ENCODE measurements at regions not wholly inside any gene's neighbourhood (a gene's known extent, or its start where the extent isn't known, plus 50 kb on each side); places are given as distances from the start of the nearest gene placed in this dataset.

GRCh38 chrX:122586831-122587230 lies 597.2 kb upstream of the GRIA3 start:
- 73 to 82% (median 80%) methylated on average over 1 of the region's 1 CpG for WGBS, 3 donors
- Histone ChIP-seq H3K4me1 (ENCODE audit: insufficient read depth) (no peaks in the 10 kb centered on the region), H3K9me3 (no peaks in the 10 kb centered on the region), H3K27me3 (no peaks in the 10 kb centered on the region), H3K27ac (no peak overlapping the region), H3K36me3 (no peaks in the 10 kb centered on the region), H3K4me3 (no peak overlapping the region)
- intact Hi-C loops (cut with DNase I) = no loop called here
- DNase-seq = no peak
- TF ChIP-seq POLR2A (IDR thresholded peaks at IDR 0.05) (no peak), EP300 (IDR thresholded peaks at IDR 0.05) (no peak)
- TF ChIP-seq, protein P1, sequence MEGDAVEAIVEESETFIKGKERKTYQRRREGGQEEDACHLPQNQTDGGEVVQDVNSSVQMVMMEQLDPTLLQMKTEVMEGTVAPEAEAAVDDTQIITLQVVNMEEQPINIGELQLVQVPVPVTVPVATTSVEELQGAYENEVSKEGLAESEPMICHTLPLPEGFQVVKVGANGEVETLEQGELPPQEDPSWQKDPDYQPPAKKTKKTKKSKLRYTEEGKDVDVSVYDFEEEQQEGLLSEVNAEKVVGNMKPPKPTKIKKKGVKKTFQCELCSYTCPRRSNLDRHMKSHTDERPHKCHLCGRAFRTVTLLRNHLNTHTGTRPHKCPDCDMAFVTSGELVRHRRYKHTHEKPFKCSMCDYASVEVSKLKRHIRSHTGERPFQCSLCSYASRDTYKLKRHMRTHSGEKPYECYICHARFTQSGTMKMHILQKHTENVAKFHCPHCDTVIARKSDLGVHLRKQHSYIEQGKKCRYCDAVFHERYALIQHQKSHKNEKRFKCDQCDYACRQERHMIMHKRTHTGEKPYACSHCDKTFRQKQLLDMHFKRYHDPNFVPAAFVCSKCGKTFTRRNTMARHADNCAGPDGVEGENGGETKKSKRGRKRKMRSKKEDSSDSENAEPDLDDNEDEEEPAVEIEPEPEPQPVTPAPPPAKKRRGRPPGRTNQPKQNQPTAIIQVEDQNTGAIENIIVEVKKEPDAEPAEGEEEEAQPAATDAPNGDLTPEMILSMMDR (IDR thresholded peaks at IDR 0.05) = no peak

DNA sequence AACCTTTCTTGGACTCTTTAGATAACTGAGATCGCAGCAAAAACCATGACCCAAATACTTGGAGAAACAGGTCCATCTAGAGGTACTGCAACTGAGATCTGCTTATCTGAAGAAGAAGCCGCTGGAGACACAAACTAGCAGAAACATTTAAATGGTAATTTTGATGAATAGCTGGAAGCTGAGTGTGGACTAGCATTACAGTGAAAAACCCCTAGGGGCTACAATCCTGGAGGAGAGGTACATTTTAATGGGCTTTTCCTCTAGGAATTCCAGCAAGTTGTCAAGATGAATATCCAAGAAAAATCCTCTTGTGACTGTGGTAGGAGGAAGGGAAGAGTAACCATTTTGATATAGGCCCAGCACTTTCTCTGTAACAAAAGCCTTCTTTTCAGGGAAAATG lies 592.5 kb upstream of the GRIA3 start:
- no peak overlapping the region for H3K4me3 ChIP-seq
- TF ChIP-seq EP300 (IDR thresholded peaks at IDR 0.05) = no peak
- TF ChIP-seq, protein P1 (IDR thresholded peaks at IDR 0.05) = no peak
- no peak for TF ChIP-seq POLR2A (IDR thresholded peaks at IDR 0.05)
- 38 to 48% (median 48%) methylated on average over 2 of the region's 2 CpGs for WGBS, 3 donors
- intact Hi-C loops (cut with DNase I) = no loop called here
- H3K36me3 ChIP-seq = no peaks in the 10 kb centered on the region
- no peaks in the 10 kb centered on the region for H3K9me3 ChIP-seq
- no peaks in the 10 kb centered on the region for H3K4me1 ChIP-seq (ENCODE audit: insufficient read depth)
- no peaks in the 10 kb centered on the region for H3K27me3 ChIP-seq
- H3K27ac ChIP-seq = no peak overlapping the region
- DNase-seq = no peak

- H3K36me3 ChIP-seq = no peaks in the 10 kb centered on the region
- H3K4me1 ChIP-seq (ENCODE audit: insufficient read depth) = no peaks in the 10 kb centered on the region
- DNase-seq = no peak
- TF ChIP-seq, protein P1 (IDR thresholded peaks at IDR 0.05) = no peak
- TF ChIP-seq POLR2A (IDR thresholded peaks at IDR 0.05) = no peak
- no peak for TF ChIP-seq EP300 (IDR thresholded peaks at IDR 0.05)
- no peaks in the 10 kb centered on the region for H3K9me3 ChIP-seq
- no peaks in the 10 kb centered on the region for H3K27me3 ChIP-seq
- H3K4me3 ChIP-seq = no peak overlapping the region
- intact Hi-C loops (cut with DNase I) = no loop called here
- no peak overlapping the region for H3K27ac ChIP-seq
Measured at GRCh38 chrX:122596998-122597397, 587.1 kb upstream of the GRIA3 start.

- 74 to 83% (median 75%) methylated on average over 1 of the region's 1 CpG for WGBS, 3 donors
Measured at GRCh38 chrX:122622795-122623194, 561.3 kb upstream of the GRIA3 start.

More at GRCh38 chrX:122622795-122623194, 561.3 kb upstream of the GRIA3 start:
- no peak for DNase-seq
- intact Hi-C loops (cut with DNase I) = no loop called here
- Histone ChIP-seq H3K9me3 (no peaks in the 10 kb centered on the region), H3K36me3 (no peaks in the 10 kb centered on the region), H3K4me3 (no peak overlapping the region), H3K27me3 (no peaks in the 10 kb centered on the region), H3K4me1 (ENCODE audit: insufficient read depth) (no peaks in the 10 kb centered on the region), H3K27ac (no peak overlapping the region)
- TF ChIP-seq, protein P1 (IDR thresholded peaks at IDR 0.05) = no peak
- no peak for TF ChIP-seq POLR2A (IDR thresholded peaks at IDR 0.05)
- no peak for TF ChIP-seq EP300 (IDR thresholded peaks at IDR 0.05)

Data from ovary (tissue), 7 donors.